Ovary (tissue), 7 donors: ENCODE measurements at regions not wholly inside any gene's neighbourhood (a gene's known extent, or its start where the extent isn't known, plus 50 kb on each side); places are given as distances from the start of the nearest gene placed in this dataset.

Source experiments
- DNase-seq, 5 donors: peaks; one replicate each; pipeline ENCODE4 v3.0.0-alpha.2; 2019 to 2020
- H3K27ac ChIP-seq, 2 donors: fragments of 200-600 bp; one replicate each; pipeline versions ENCODE4 v1.5.1 to v1.8.0; 2019 to 2022
- H3K27me3 ChIP-seq: fragments of 200-600 bp; one replicate; pipeline ENCODE4 v1.8.0; 2022
- H3K36me3 ChIP-seq: fragments of 200-600 bp; sonication (generic); one replicate; pipeline ENCODE4 v1.5.1; 2019
- H3K4me1 ChIP-seq: one replicate; pipeline ENCODE4 v1.8.1; 2013; ENCODE audit warnings: mild to moderate bottlenecking, moderate library complexity; ENCODE audit not compliant: insufficient read depth
- H3K4me3 ChIP-seq: fragments of 200-600 bp; sonication (generic); one replicate; pipeline ENCODE4 v1.5.1; 2017
- H3K9me3 ChIP-seq, 2 donors: fragments of 200-600 bp in 1 of 2; sonication (generic) in 1 of 2; one replicate each; pipeline versions ENCODE4 v1.5.1 to v1.8.1; 2013 to 2019; ENCODE audit warnings: mild to moderate bottlenecking in 1 of 2, moderate library complexity in 1 of 2
- EP300 ChIP-seq: sonication (generic); formaldehyde crosslinking; IDR thresholded peaks from one replicate; pipeline ENCODE4 v1.6.1; 2017; ENCODE audit warnings: antibody characterized with exemption
- POLR2A ChIP-seq: fragments of 450-650 bp; IDR thresholded peaks from one replicate; pipeline ENCODE4 v1.6.1; 2017; ENCODE audit warnings: antibody characterized with exemption, mild to moderate bottlenecking, moderate library complexity
- WGBS, 3 donors: extraction: QIAGEN DNeasy Blood & Tissue Kit in 1 of 3; methylation state at CpG; one replicate each; pipeline versions ENCODE4 v1.1.5 to v1.1.7; 2013 to 2017; 5-methylcytosine and 5-hydroxymethylcytosine counted together
- intact Hi-C, 4 donors: fragments of 100-400 bp; cut with DNase I; formaldehyde crosslinking; loops; one replicate each; pipeline versions ENCODE4 v1.11.0 to v1.15.1; 2022 to 2023
- TF ChIP-seq, protein P1 (sequence below), 3 donors: fragments of 450-650 bp in 2 of 3; fragments of 200-600 bp in 1 of 3; IDR thresholded peaks; one replicate each; pipeline versions ENCODE4 v1.5.1 to v1.8.0; 2016 to 2022; ENCODE audit warnings: antibody characterized with exemption in 3 of 3, mild to moderate bottlenecking in 1 of 3
- donor health status: DM: no; HTN: no; CAD: no; lungs with moderate emphysema.
- donor health status: DM: no; HTN: no; CAD: no.
- donor health status: Bipolar disorder and iron deficiency.
- donor health status: DM: no; HTN: no; CAD: no.
- donor health status: DM: yes; HTN: yes; CAD: no.

DNA sequence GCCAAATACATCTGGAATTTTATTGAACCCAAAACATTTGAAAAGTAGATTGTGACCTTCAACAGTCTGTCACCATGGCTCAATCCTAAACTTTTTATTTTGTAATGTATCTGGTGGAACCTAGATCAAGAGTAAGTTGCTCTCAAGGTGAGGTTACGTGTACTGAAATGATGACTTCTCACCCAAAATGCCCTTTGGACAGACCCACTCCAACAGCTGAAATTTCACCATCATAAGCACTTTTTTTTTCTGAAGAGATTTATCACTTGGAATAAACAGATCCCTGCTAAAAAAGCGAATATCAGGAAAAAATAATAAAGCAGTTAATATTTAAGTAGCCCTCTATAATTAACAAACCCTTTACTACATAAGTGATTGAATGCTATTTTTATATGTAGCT, 155.0 kb upstream of the FBXL7 start:
- DNase-seq = no peak
- H3K4me1 ChIP-seq = no peaks in the 10 kb centered on the region
- no peaks in the 10 kb centered on the region for H3K27me3 ChIP-seq
- H3K9me3 ChIP-seq = no peaks in the 10 kb centered on the region
- TF ChIP-seq EP300 = no peak
- no peak for TF ChIP-seq POLR2A
- TF ChIP-seq, protein P1, sequence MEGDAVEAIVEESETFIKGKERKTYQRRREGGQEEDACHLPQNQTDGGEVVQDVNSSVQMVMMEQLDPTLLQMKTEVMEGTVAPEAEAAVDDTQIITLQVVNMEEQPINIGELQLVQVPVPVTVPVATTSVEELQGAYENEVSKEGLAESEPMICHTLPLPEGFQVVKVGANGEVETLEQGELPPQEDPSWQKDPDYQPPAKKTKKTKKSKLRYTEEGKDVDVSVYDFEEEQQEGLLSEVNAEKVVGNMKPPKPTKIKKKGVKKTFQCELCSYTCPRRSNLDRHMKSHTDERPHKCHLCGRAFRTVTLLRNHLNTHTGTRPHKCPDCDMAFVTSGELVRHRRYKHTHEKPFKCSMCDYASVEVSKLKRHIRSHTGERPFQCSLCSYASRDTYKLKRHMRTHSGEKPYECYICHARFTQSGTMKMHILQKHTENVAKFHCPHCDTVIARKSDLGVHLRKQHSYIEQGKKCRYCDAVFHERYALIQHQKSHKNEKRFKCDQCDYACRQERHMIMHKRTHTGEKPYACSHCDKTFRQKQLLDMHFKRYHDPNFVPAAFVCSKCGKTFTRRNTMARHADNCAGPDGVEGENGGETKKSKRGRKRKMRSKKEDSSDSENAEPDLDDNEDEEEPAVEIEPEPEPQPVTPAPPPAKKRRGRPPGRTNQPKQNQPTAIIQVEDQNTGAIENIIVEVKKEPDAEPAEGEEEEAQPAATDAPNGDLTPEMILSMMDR (IDR thresholded peaks at IDR 0.05) = no peak
- no peaks in the 10 kb centered on the region for H3K36me3 ChIP-seq
- intact Hi-C loops = no loop called here
- no peak overlapping the region for H3K4me3 ChIP-seq
- 90 to 93% (median 91%) methylated on average over 2 of the region's 2 CpGs for WGBS, 3 donors
- no peak overlapping the region for H3K27ac ChIP-seq

DNA sequence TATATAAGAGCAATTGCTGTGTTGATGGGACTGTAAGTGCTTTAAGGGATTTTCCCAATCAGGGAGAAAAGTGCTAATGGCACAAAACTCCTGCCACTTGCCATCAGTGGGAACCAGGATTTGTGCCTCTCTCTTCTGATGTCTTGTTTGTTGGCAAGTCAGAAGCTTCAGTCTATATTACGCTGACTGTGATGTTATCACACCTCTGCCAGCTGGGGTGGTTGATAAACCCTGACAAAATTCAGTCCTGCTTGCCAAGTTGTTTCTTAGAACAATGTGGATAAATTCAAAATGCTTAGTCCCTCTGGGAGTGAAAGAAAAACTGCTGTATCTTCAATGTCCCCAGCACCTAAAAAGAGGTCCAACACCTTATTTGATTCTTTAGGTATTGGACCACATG, 161.4 kb upstream of the FBXL7 start:
- Histone ChIP-seq H3K27me3 (no peaks in the 10 kb centered on the region), H3K4me1 (no peaks in the 10 kb centered on the region), H3K27ac (no peak overlapping the region), H3K36me3 (no peaks in the 10 kb centered on the region), H3K4me3 (no peak overlapping the region), H3K9me3 (no peaks in the 10 kb centered on the region)
- no peak for TF ChIP-seq EP300
- TF ChIP-seq POLR2A = no peak
- TF ChIP-seq, protein P1 (IDR thresholded peaks at IDR 0.05) = no peak
- WGBS, 3 donors = 27 to 59% (median 54%) methylated on average over 1 of the region's 1 CpG
- no peak for DNase-seq
- intact Hi-C loops = no loop called here

DNA sequence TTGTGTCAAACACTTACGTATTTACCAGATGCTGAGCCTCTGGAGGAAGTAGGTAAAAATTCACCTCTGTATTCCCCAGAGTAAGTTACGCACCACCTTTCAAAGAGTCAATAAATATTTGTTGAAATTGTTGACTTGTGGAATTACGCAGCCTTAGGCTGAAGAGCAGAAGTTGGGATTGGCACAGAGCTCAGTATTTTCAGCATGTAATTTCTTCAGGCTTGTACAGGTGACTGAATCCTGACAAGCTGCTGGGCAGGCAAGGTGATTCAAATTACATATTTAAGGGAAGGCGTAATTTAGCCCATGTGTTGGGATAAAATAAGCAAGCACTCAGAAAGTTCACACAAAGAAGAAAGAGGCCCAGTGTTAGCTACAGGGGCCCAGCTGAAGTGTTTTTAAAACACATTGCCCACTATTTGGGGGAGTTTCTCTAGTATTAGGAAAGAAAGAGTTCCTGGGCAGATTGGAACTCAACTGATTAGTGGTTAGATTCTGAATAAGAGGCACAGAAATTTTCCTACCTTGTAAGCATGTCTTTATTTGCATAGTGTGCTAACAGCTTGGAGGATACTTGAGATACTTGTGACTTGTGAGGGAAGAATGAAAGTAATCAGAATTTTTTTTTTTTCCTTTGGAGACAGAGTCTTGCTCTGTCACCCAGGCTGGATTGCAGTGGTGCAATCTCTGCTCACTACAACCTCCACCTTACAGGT, 165.3 kb upstream of the FBXL7 start:
- H3K4me1 ChIP-seq = no peaks in the 10 kb centered on the region
- intact Hi-C loops = no loop called here
- H3K9me3 ChIP-seq = no peaks in the 10 kb centered on the region
- 94 to 96% (median 96%) methylated on average over 4 of the region's 4 CpGs for WGBS, 3 donors
- H3K27me3 ChIP-seq = no peaks in the 10 kb centered on the region
- TF ChIP-seq POLR2A (no peak), EP300 (no peak)
- TF ChIP-seq, protein P1 (IDR thresholded peaks at IDR 0.05) = no peak
- no peak for DNase-seq
- H3K4me3 ChIP-seq = no peak overlapping the region
- H3K27ac ChIP-seq = no peak overlapping the region
- no peaks in the 10 kb centered on the region for H3K36me3 ChIP-seq

DNA sequence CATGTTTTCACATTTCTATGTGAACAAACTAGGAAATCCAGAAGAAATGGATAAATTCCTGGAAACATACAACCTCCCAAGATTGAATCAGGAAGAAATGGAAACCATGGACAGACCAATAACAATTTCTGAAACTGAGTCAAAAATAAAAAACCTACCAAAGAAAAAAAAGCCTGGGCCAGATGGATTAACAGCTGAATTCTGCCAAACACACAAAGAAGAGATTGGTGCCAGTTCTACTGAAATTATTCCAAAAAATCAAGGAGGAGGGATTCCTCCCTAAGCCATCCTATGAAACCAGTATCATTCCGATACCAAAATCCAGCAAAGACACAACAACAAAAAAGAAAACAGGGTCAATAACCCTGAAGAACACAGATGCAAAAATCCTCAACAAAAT, 166.9 kb upstream of the FBXL7 start:
- intact Hi-C loops = no loop called here
- H3K9me3 ChIP-seq = no peaks in the 10 kb centered on the region
- no peak for DNase-seq
- WGBS, 3 donors = 85 to 92% (median 90%) methylated on average over 1 of the region's 1 CpG
- no peak overlapping the region for H3K27ac ChIP-seq
- no peaks in the 10 kb centered on the region for H3K36me3 ChIP-seq
- no peak overlapping the region for H3K4me3 ChIP-seq
- H3K27me3 ChIP-seq = no peaks in the 10 kb centered on the region
- no peak for TF ChIP-seq POLR2A
- TF ChIP-seq EP300 = no peak
- TF ChIP-seq, protein P1 (IDR thresholded peaks at IDR 0.05) = no peak
- H3K4me1 ChIP-seq = no peaks in the 10 kb centered on the region
